NCI-H1092 treated with DMSO at 0.1 percent for 48 hours (cell line): ENCODE measurements at regions not wholly inside any gene's neighbourhood (a gene's known extent, or its start where the extent isn't known, plus 50 kb on each side); places are given as distances from the start of the nearest gene placed in this dataset.
"Not testable (repeated sequence)": the region's sequence is repeated elsewhere in the genome, so short reads cannot be mapped to it uniquely, and the experiment has no call there.

ENCODE experiments used
- DNase-seq: peaks from one replicate; lab custom pipeline; 2025; lab: John Stamatoyannopoulos, UW

- no peak for DNase-seq
Observed at GRCh38 chr2:65952966-65953761, 481.8 kb upstream of the MEIS1 start.

DNA sequence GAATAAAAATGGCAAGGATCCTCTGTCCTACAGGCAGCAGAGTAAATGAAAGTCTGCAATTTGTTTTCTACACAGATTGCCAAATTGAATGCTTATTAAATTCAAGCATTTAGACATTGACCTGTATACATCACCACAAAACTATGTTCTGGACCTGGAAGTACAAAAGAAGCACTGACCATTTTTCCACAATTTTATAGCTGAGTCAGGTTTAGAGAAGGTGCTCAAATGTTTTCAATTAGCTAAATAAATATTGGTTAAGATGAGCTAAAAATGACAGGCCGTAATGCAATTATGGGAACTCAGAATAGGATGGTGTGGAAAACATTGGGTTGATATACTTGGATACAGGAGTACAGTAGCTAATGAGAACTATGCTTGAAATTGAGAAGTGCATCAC, 490.7 kb upstream of the MEIS1 start:
- no peak for DNase-seq

GRCh38 chr2:65943099-65943786, 491.7 kb upstream of the MEIS1 start:
- no peak for DNase-seq

- no peak for DNase-seq
Observed at GRCh38 chr2:65940856-65941255, 494.1 kb upstream of the MEIS1 start.

DNA sequence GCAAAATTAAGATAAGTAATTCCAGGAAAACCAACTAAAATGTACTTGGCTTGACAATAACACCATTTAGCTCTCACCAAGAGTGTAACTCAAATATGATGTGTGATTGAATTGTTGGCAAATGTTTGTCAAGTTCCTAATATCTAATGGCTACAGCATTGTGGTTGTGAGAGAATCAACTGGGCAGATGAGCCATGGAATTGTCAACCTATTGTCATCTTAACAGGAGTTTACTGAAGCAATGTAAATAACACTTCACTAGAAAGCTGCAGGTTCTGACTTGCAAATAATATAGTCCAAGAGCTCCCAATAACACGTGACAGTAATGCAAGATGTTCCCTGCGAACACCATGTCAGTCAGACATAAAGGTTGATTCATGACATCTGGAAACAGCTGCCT, 495.2 kb upstream of the MEIS1 start:
- no peak for DNase-seq

- no peak for DNase-seq
Observed at GRCh38 chr2:65937379-65938160, 497.4 kb upstream of the MEIS1 start.

GRCh38 chr2:65934992-65935629, 499.8 kb upstream of the MEIS1 start:
- DNase-seq: no peak

DNA sequence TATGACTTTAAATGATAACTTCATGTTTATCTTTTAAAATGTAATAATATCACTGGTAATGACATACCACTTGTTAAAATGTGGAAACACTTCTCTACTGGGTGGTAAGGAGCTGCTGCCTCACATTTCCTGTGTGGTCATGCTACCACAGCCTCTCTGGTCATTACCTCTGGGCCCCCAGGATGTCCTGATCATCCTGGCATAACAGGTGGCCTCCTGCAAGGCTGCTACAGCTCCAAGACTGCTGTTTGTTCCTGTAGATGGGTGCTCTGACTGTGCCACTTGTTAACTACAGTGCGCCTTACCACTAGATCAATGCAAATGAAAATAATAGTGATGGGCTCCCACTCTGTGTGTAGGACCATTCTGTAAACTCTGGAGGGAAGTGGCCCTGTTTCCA, 500.2 kb upstream of the SPRED2 start:
- no peak for DNase-seq

DNA sequence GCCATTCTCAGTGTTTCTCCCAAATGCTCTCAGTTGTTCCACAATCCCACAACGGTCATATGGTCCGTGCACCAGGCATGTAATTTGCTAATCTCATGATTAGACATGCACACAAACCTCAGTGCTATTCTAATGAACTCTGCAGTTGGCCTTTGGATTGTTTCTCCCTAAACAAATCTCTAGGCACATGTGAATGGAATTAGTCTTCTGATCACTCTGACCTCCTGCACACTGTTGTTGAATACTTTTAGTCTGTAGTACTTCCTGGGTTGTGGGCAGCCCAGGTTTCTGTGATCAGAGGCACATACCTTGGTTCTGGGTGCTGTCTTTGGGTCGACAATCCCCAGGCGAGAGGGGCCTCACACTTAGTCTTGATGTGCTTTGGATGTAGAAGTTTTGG, 498.7 kb upstream of the SPRED2 start:
- no peak for DNase-seq

- DNase-seq: no peak
Observed at GRCh38 chr2:65930259-65930658, 497.9 kb upstream of the SPRED2 start.

DNA sequence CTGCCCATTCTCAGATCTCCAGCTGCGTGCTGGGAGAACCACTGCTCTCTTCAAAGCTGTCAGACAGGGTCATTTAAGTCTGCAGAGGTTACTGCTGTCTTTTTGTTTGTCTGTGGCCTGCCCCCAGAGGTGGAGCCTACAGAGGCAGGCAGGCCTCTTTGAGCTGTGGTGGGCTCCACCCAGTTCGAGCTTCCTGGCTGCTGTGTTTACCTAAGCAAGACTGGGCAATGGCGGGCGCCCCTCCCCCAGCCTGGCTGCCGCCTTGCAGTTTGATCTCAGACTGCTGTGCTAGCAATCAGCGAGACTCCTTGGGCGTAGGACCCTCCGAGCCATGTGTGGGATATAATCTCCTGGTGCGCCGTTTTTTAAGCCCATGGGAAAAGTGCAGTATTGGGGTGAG, 497.3 kb upstream of the SPRED2 start:
- not testable (repeated sequence) for DNase-seq

GRCh38 chr2:65922794-65923193, 490.4 kb upstream of the SPRED2 start:
- no peak for DNase-seq

DNA sequence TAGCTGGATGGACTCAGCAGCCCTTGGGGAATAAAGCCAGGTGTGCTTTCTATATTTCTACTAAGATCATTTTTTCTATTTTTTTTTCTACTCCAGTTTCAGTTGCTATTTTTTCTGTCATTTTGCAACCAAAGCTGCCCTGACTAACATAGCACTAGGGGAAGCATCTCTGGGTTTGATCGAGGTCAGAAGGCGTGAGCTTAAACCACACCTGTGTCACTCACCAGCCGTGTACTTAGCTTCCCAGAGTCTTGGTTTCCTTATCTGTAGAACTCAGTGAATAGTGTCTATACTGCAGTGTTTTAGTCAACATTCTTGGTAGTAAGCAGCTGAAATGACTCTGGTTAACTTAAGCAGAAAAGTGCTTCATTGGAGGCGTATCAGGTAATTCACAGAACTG, 489.6 kb upstream of the SPRED2 start:
- no peak for DNase-seq

- no peak for DNase-seq
Observed at GRCh38 chr2:65921116-65921515, 488.7 kb upstream of the SPRED2 start.

DNA sequence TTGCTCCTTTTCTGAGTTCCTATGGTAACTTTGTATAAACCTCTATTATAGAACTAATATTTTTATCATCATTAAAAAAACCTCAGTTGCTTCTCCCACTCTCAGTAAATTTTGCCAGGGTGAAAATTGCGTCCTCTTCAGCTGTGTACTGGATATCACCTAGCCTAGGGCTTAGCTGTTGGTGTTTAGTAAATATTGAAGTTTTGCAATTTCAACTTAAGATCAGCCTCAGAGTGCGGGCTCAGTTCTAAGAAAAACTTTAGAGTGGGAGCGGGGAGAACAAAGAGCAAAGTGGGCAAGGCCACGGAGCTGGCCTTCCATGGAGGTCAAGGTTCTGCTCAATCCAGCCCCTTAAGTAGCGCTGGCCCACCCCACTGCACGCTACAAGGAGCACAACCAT, 488.3 kb upstream of the SPRED2 start:
- no peak for DNase-seq

- no peak for DNase-seq
Observed at GRCh38 chr2:65919550-65920188, 487.3 kb upstream of the SPRED2 start.

DNA sequence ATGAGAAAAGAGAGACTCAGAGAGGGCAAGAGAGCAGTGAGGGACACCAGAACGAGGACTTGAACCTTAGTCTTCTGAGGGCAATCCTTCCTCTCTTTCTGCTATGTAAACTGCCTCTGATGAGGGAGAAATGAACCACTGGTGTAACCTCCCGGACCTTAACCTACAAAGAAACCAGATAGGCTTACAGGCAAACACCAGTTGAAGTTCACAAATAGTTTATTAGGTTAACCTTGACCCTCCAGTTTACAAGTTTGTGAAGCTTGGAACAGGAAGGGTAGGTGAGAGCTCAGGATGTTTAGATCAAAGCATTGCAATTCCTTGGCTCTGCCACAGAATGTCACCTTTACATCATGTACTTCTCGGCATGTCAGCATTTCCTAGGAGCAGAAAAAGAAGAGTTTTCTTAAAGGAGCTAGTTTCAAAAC, 486.4 kb upstream of the SPRED2 start:
- no peak for DNase-seq

GRCh38 chr2:65917986-65918385, 485.6 kb upstream of the SPRED2 start:
- no peak for DNase-seq

- no peak for DNase-seq
Observed at GRCh38 chr2:65916785-65917295, 484.4 kb upstream of the SPRED2 start.

GRCh38 chr2:65916177-65916576, 483.8 kb upstream of the SPRED2 start:
- no peak for DNase-seq

- no peak for DNase-seq
Observed at GRCh38 chr2:65915273-65915672, 482.9 kb upstream of the SPRED2 start.
